Thymus (tissue), 11 donors: ENCODE measurements at regions not wholly inside any gene's neighbourhood (a gene's known extent, or its start where the extent isn't known, plus 50 kb on each side); places are given as distances from the start of the nearest gene placed in this dataset.

Experiments used
- DNase-seq, 9 donors: peaks; one replicate each; pipeline ENCODE4 v3.0.0-alpha.2; 2013; ENCODE audit warnings: low spot score in 9 of 9, low read depth in 6 of 9, missing footprints in 1 of 9
- H3K27ac ChIP-seq, 2 donors: one replicate each; pipeline ENCODE4 v1.5.1; 2013; ENCODE audit warnings: control low read depth in 1 of 2, low read depth in 1 of 2, low read length in 1 of 2, mild to moderate bottlenecking in 1 of 2, moderate library complexity in 1 of 2
- H3K27me3 ChIP-seq, 2 donors: one replicate each; pipeline ENCODE4 v1.5.1; 2013; ENCODE audit warnings: low read length in 1 of 2; ENCODE audit not compliant: control insufficient read depth in 2 of 2, insufficient read depth in 1 of 2
- H3K36me3 ChIP-seq, 2 donors: one replicate each; pipeline ENCODE4 v1.5.1; 2013; ENCODE audit warnings: low read length in 1 of 2, mild to moderate bottlenecking in 1 of 2, moderate library complexity in 1 of 2; ENCODE audit not compliant: control insufficient read depth in 2 of 2, insufficient read depth in 2 of 2
- H3K4me1 ChIP-seq, 2 donors: one replicate each; pipeline ENCODE4 v1.5.1; 2013; ENCODE audit warnings: low read length in 2 of 2; ENCODE audit not compliant: control insufficient read depth in 2 of 2, insufficient read depth in 2 of 2
- H3K4me3 ChIP-seq, 2 donors: one replicate each; pipeline ENCODE4 v1.5.1; 2013; ENCODE audit warnings: low read length in 2 of 2, control low read depth in 1 of 2, mild to moderate bottlenecking in 1 of 2
- H3K9me3 ChIP-seq, 2 donors: one replicate each; pipeline ENCODE4 v1.5.1; 2013; ENCODE audit warnings: low read length in 1 of 2, mild to moderate bottlenecking in 1 of 2; ENCODE audit not compliant: control insufficient read depth in 2 of 2, insufficient read depth in 1 of 2
- WGBS: extraction: QIAGEN DNeasy Blood & Tissue Kit; methylation state at CpG from one replicate; pipeline ENCODE4 v1.1.7; 2013; 5-methylcytosine and 5-hydroxymethylcytosine counted together
- donor health status: healthy.

GRCh38 chr22:48841881-48842582, 985.6 kb downstream of the BRD1 start:
- 89% methylated on average over 22 of the region's 22 CpGs for WGBS
- no peaks in the 10 kb centered on the region for H3K27me3 ChIP-seq

GRCh38 chr22:48840112-48840949, 987.3 kb downstream of the BRD1 start:
- no peaks in the 10 kb centered on the region for H3K36me3 ChIP-seq
- H3K27ac ChIP-seq = no peak overlapping the region
- 93% methylated on average over 16 of the region's 16 CpGs for WGBS
- no peaks in the 10 kb centered on the region for H3K4me1 ChIP-seq
- DNase-seq = no peak
- no peak overlapping the region for H3K4me3 ChIP-seq
- H3K9me3 ChIP-seq = peaks cover 0 to 4% of the 10 kb centered on the region in 2 donors
- no peaks in the 10 kb centered on the region for H3K27me3 ChIP-seq

More at GRCh38 chr22:48841881-48842582, 985.6 kb downstream of the BRD1 start:
- Histone ChIP-seq H3K27ac (no peak overlapping the region), H3K36me3 (no peaks in the 10 kb centered on the region), H3K4me3 (no peak overlapping the region), H3K4me1 (no peaks in the 10 kb centered on the region), H3K9me3 (peaks cover 0 to 3% of the 10 kb centered on the region in 2 donors)
- no peak for DNase-seq

- Histone ChIP-seq H3K27ac (no peak overlapping the region), H3K4me3 (no peak overlapping the region), H3K4me1 (no peaks in the 10 kb centered on the region), H3K9me3 (peaks cover 0 to 4% of the 10 kb centered on the region in 2 donors), H3K27me3 (no peaks in the 10 kb centered on the region), H3K36me3 (no peaks in the 10 kb centered on the region)
- 85% methylated on average over 19 of the region's 19 CpGs for WGBS
- no peak for DNase-seq
Observed at GRCh38 chr22:48838846-48839730, 988.6 kb downstream of the BRD1 start.

- Histone ChIP-seq H3K27me3 (no peaks in the 10 kb centered on the region), H3K27ac (no peak overlapping the region), H3K4me1 (no peaks in the 10 kb centered on the region), H3K4me3 (no peak overlapping the region), H3K9me3 (peaks cover 0 to 4% of the 10 kb centered on the region in 2 donors), H3K36me3 (no peaks in the 10 kb centered on the region)
- no peak for DNase-seq
- 91% methylated on average over 16 of the region's 16 CpGs for WGBS
Observed at GRCh38 chr22:48838376-48838775, 989.3 kb downstream of the BRD1 start.

GRCh38 chr22:48837341-48837935, 990.2 kb downstream of the BRD1 start:
- Histone ChIP-seq H3K36me3 (no peaks in the 10 kb centered on the region), H3K9me3 (peaks cover 0 to 4% of the 10 kb centered on the region in 2 donors), H3K4me3 (no peak overlapping the region), H3K4me1 (no peaks in the 10 kb centered on the region), H3K27ac (no peak overlapping the region), H3K27me3 (no peaks in the 10 kb centered on the region)
- DNase-seq = no peak
- WGBS = 90% methylated on average over 16 of the region's 16 CpGs

GRCh38 chr22:48836673-48837340, 990.9 kb downstream of the BRD1 start:
- no peak for DNase-seq
- 82% methylated on average over 19 of the region's 19 CpGs for WGBS
- H3K4me1 ChIP-seq = no peaks in the 10 kb centered on the region

GRCh38 chr22:48835857-48836672, 991.6 kb downstream of the BRD1 start:
- 91% methylated on average over 33 of the region's 33 CpGs for WGBS
- DNase-seq = no peak
- no peaks in the 10 kb centered on the region for H3K27me3 ChIP-seq
- no peak overlapping the region for H3K27ac ChIP-seq
- H3K4me3 ChIP-seq = no peak overlapping the region
- no peaks in the 10 kb centered on the region for H3K36me3 ChIP-seq
- no peaks in the 10 kb centered on the region for H3K4me1 ChIP-seq
- H3K9me3 ChIP-seq = peaks cover 0 to 4% of the 10 kb centered on the region in 2 donors

More at GRCh38 chr22:48836673-48837340, 990.9 kb downstream of the BRD1 start:
- peaks cover 0 to 4% of the 10 kb centered on the region in 2 donors for H3K9me3 ChIP-seq
- no peaks in the 10 kb centered on the region for H3K36me3 ChIP-seq
- H3K4me3 ChIP-seq = no peak overlapping the region
- no peaks in the 10 kb centered on the region for H3K27me3 ChIP-seq
- H3K27ac ChIP-seq = no peak overlapping the region

- H3K27me3 ChIP-seq = no peaks in the 10 kb centered on the region
- no peak overlapping the region for H3K27ac ChIP-seq
- DNase-seq = no peak
- H3K36me3 ChIP-seq = no peaks in the 10 kb centered on the region
- peaks cover 0 to 4% of the 10 kb centered on the region in 2 donors for H3K9me3 ChIP-seq
- H3K4me1 ChIP-seq = no peaks in the 10 kb centered on the region
- no peak overlapping the region for H3K4me3 ChIP-seq
- 96% methylated on average over 11 of the region's 11 CpGs for WGBS
Observed at GRCh38 chr22:48835364-48835763, 992.3 kb downstream of the BRD1 start.
